Upper lobe of right lung (tissue), 1 donor: ENCODE measurements at regions not wholly inside any gene's neighbourhood (a gene's known extent, or its start where the extent isn't known, plus 50 kb on each side); places are given as distances from the start of the nearest gene placed in this dataset.
A peak's percentile ranks its signal among the peaks of the same experiment; 100 is the strongest.

ENCODE experiments used
- ATAC-seq: fragments of 200-7000 bp; cut with Tn5 transposase; one replicate; pipeline ENCODE4 v1.9.1; 2020; ENCODE audit warnings: mild to moderate bottlenecking, moderate library complexity
- DNase-seq: peaks from one replicate; pipeline ENCODE4 v3.0.0-alpha.2; 2020
- H3K27ac ChIP-seq: fragments of 200-600 bp; one replicate; pipeline ENCODE4 v1.8.0; 2022
- H3K27me3 ChIP-seq: fragments of 200-600 bp; one replicate; pipeline ENCODE4 v1.8.0; 2022; ENCODE audit warnings: mild to moderate bottlenecking
- H3K36me3 ChIP-seq: fragments of 200-600 bp; one replicate; pipeline ENCODE4 v1.8.0; 2022
- H3K4me1 ChIP-seq: fragments of 200-600 bp; one replicate; pipeline ENCODE4 v1.8.0; 2022
- H3K4me3 ChIP-seq: fragments of 200-600 bp; one replicate; pipeline ENCODE4 v1.8.0; 2022; ENCODE audit warnings: mild to moderate bottlenecking
- H3K9me3 ChIP-seq: fragments of 200-600 bp; one replicate; pipeline ENCODE4 v1.8.0; 2022
- intact Hi-C: fragments of 100-400 bp; cut with DNase I; formaldehyde crosslinking; loops from one replicate; pipeline ENCODE4 v1.11.0; 2022
- TF ChIP-seq, protein P1 (sequence below): fragments of 200-600 bp; IDR thresholded peaks from one replicate; pipeline ENCODE4 v1.8.0; 2022; ENCODE audit warnings: antibody characterized with exemption
- donor health status: DM: no; HTN: yes; CAD: no; lungs with severe emphysema.

DNA sequence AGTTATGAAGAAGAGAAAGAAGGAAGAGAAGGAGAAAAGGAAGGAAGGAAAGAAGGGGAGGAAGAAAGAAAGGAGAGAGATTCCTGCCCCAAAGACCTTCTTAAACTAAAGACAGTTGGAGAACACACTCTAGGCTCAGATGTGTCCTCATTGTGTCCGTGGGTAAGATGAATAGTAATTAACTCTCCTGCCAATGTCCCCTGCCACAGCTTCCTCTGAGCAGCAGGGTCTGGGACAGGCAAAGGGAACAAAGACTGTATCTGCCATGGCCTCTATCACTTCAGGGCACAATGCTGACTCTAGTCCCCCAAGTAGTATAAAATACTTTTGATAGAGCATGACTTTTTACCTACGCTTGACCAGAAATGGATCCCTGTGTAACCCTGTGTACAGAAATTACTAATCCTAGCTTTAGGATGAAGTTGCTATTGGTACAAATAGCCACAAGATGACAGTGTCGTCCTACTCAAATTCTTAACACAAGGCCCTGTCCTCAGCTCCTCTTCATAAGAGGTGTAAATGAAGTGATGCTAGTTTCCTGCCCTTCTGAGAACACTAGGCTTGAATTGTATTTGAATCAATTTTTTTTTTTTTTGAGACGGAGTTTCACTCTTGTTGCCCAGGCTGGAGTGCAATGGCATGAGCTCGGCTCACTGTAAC lies 186.2 kb upstream of the GPR12 start:
- DNase-seq (no peak), ATAC-seq (peak; percentile 88)
- H3K36me3 ChIP-seq = no peaks in the 10 kb centered on the region
- no peaks in the 10 kb centered on the region for H3K9me3 ChIP-seq
- H3K4me1 ChIP-seq = no peaks in the 10 kb centered on the region
- TF ChIP-seq, protein P1, sequence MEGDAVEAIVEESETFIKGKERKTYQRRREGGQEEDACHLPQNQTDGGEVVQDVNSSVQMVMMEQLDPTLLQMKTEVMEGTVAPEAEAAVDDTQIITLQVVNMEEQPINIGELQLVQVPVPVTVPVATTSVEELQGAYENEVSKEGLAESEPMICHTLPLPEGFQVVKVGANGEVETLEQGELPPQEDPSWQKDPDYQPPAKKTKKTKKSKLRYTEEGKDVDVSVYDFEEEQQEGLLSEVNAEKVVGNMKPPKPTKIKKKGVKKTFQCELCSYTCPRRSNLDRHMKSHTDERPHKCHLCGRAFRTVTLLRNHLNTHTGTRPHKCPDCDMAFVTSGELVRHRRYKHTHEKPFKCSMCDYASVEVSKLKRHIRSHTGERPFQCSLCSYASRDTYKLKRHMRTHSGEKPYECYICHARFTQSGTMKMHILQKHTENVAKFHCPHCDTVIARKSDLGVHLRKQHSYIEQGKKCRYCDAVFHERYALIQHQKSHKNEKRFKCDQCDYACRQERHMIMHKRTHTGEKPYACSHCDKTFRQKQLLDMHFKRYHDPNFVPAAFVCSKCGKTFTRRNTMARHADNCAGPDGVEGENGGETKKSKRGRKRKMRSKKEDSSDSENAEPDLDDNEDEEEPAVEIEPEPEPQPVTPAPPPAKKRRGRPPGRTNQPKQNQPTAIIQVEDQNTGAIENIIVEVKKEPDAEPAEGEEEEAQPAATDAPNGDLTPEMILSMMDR = peak; percentile 72
- intact Hi-C loops = no loop called here
- no peaks in the 10 kb centered on the region for H3K27me3 ChIP-seq
- no peak overlapping the region for H3K27ac ChIP-seq
- no peak overlapping the region for H3K4me3 ChIP-seq

DNA sequence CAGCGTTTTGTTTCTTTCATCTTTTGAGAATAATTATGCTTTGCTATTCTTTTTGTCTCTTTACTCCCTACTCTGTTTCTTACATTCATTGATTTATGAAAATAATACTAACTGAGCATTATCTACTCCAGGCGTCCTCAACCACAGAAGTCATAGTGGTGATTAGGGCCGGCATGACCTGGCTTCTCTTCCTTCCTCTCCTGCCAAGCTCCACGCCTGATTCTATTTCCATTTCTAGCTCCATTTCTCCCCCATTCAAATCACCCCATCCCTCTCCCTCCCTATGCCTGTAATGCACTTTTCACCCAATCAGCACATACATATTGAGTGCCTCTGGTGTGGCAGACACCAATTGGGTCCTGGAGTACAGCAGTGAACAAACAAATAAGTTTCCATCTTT lies 183.2 kb upstream of the GPR12 start:
- ATAC-seq (no peak), DNase-seq (no peak)
- intact Hi-C loops = no loop called here
- H3K27ac ChIP-seq = no peak overlapping the region
- no peaks in the 10 kb centered on the region for H3K36me3 ChIP-seq
- no peaks in the 10 kb centered on the region for H3K4me1 ChIP-seq
- TF ChIP-seq, protein P1 = no peak
- H3K27me3 ChIP-seq = no peaks in the 10 kb centered on the region
- H3K9me3 ChIP-seq = no peaks in the 10 kb centered on the region
- no peak overlapping the region for H3K4me3 ChIP-seq

DNA sequence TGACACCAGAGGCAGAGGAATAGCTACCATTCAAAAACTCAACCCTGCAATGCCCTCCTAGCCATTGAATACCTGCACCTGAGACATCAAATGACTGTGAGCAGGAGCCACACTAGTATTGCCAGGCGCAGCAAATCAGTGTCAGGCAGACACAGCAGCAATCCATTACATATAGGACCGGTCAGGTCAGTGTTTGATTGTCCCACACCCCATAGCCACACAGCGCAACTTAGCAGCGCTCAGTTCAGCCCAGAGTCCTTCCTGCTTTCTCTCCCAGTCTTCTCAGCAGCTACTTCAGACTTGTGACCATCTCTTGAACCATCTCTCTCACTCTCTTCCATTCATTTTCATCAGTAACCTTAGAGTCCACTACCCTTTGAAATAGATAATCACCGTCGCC lies 181.6 kb upstream of the GPR12 start:
- no peak for ATAC-seq

DNA sequence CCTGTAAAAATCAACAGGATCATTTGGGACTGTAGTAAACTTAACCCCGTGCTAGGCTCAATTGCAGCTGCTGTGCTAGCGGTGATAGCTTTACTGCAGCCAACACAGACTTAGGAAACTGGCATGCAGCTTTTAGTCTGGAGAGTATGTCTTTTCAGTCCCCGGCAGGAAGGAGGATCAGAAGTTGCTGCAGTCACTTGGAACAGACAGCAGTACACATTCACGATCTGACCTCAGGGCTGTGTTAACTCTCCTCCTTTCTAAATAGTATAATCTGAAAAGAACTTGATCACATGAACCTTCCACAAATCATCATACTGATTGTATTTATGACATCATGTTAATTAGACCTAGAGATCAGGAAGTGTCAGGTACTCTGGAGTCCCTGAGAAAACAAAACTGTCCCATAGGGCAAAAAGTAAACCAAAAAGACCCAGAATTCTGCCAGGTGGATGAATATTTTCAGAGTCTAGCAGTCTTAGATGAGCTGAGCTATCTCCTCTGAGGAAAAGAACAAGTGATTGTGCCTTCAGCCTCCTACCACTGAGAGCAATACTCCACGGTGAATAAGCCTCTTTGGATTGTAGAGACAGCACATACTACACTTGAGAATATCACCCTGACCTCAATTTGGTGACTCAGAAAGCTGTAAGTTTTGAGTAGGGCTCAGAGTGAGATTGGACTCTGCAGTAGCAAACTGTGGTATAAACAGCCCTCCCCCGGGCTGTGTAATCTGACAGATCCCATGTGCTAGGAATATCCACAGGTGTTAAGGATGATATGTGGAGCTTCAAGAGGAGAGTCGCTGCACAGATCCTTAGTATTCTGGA lies 181.0 kb upstream of the GPR12 start:
- Histone ChIP-seq H3K36me3 (no peaks in the 10 kb centered on the region), H3K9me3 (no peaks in the 10 kb centered on the region), H3K4me3 (no peak overlapping the region), H3K27ac (no peak overlapping the region), H3K27me3 (no peaks in the 10 kb centered on the region), H3K4me1 (no peaks in the 10 kb centered on the region)
- TF ChIP-seq, protein P1 = no peak
- ATAC-seq = peak; percentile 77
- DNase-seq = no peak
- intact Hi-C loops = no loop called here

More for the DNA sequence above, 181.6 kb upstream of the GPR12 start:
- DNase-seq = no peak
- Histone ChIP-seq H3K36me3 (no peaks in the 10 kb centered on the region), H3K27me3 (no peaks in the 10 kb centered on the region), H3K9me3 (no peaks in the 10 kb centered on the region), H3K27ac (no peak overlapping the region), H3K4me1 (no peaks in the 10 kb centered on the region), H3K4me3 (no peak overlapping the region)
- TF ChIP-seq, protein P1 = no peak
- intact Hi-C loops = no loop called here

DNA sequence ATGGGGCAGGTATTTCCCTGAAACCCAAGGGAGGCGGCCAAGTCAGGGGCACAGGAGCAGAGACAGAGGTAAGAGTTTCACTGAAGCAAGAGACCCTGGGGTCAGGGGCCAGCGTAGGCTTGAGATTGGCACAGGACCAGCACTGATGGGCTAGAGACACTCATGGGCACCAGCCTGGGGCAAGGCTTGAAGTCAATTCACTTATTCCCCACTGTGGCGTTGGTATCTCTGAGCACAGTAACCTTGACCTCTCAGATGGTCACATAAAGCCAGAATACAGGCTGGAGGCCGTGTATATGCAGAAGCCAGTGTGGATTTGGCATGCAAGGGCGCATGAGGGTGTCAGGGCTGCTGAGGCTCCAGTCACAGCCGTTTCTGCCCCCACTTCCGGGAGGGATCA lies 173.5 kb upstream of the GPR12 start:
- Histone ChIP-seq H3K27ac (no peak overlapping the region), H3K27me3 (no peaks in the 10 kb centered on the region), H3K36me3 (no peaks in the 10 kb centered on the region), H3K9me3 (no peaks in the 10 kb centered on the region), H3K4me3 (no peak overlapping the region), H3K4me1 (no peaks in the 10 kb centered on the region)
- intact Hi-C loops = no loop called here
- DNase-seq (no peak), ATAC-seq (no peak)
- TF ChIP-seq, protein P1 = no peak
